ENCODE measurements at regions not wholly inside any gene's neighbourhood (a gene's known extent, or its start where the extent isn't known, plus 50 kb on each side); places are given as distances from the start of the nearest gene placed in this dataset.
A peak's percentile ranks its signal among the peaks of the same experiment; 100 is the strongest.

DNA sequence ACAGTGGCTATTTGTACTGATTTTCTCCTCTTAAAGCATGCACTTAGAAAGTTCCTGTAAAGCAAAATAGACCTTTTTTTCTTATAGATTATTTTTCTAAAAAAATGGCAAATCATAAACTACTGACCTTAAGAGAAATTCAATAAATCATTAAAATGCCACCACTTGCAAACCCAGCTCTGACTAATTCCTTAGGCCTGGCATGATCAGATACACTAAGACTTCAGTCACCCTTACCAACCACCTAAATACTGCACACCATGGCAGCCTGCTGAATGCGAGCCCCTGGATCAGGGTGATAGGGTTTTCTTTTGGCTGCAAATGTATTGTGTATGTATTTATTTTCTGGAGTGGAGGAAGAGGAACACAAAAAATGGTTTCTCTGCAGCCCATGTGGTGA lies 370.6 kb upstream of the TBL1XR1 start:
- no peak for DNase-seq (ENCODE audit: low read depth, low spot score)
- no peak overlapping the region for H3K4me3 ChIP-seq (ENCODE audit: low read depth, low read length)
- TF ChIP-seq CTCF (IDR thresholded peaks at IDR 0.05; ENCODE audit: low read depth, low read length): no peak
- in situ Hi-C loops (cut with HindIII; ENCODE audit: low sequenced_read_pairs): no loop called here

- TF ChIP-seq CTCF (IDR thresholded peaks at IDR 0.05; ENCODE audit: low read depth, low read length): no peak
- in situ Hi-C loops (cut with HindIII; ENCODE audit: low sequenced_read_pairs): no loop called here
- DNase-seq (ENCODE audit: low read depth, low spot score): no peak
- no peak overlapping the region for H3K4me3 ChIP-seq (ENCODE audit: low read depth, low read length)
Measured at GRCh38 chr3:177569193-177569592, 371.9 kb upstream of the TBL1XR1 start.

DNA sequence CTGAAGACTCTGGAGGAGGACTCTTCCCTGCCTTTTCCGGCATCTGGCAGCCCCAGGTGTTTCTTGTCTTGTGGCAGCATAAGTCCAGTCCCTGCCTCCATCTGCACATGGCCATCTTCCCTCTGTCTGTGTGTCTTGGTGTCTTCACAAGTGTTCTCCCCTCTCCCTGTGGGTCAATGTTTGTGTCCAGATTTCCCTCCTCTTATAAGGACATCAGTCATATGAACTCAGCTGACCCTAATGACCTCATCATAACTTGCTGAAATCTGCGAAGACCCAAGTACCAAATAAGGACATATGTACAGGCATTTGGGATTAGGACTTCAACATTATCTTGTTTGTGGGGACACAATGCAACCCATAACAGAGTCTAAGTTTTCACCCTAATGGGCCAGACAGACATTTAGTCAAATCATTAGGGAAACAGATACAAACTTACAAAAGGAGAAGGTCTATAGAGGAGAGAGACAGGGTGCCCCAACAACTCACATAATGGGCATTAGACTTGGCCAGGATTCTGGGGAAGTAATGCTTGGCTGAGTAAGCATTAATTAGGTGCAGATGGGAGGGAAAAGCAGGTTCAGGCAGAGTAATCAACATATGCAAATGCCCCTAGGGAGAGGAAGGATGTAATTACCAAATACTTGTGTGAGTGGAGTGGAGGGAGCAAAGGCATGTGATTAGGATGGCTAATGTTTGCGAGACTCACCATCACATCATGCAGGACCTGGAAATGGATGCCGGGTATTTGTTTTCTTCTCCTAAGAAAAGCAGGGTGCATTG lies 372.8 kb upstream of the TBL1XR1 start:
- in situ Hi-C loops (cut with HindIII; ENCODE audit: low sequenced_read_pairs): no loop called here

GRCh38 chr3:177571271-177571943 lies 374.1 kb upstream of the TBL1XR1 start:
- no peak for TF ChIP-seq CTCF (IDR thresholded peaks at IDR 0.05; ENCODE audit: low read depth, low read length)
- H3K4me3 ChIP-seq (ENCODE audit: low read depth, low read length): no peak overlapping the region
- no peak for DNase-seq (ENCODE audit: low read depth, low spot score)
- in situ Hi-C loops (cut with HindIII; ENCODE audit: low sequenced_read_pairs): no loop called here

More for the DNA sequence above, 372.8 kb upstream of the TBL1XR1 start:
- H3K4me3 ChIP-seq (ENCODE audit: low read depth, low read length): no peak overlapping the region
- DNase-seq (ENCODE audit: low read depth, low spot score): no peak
- TF ChIP-seq CTCF (IDR thresholded peaks at IDR 0.05; ENCODE audit: low read depth, low read length): no peak

DNA sequence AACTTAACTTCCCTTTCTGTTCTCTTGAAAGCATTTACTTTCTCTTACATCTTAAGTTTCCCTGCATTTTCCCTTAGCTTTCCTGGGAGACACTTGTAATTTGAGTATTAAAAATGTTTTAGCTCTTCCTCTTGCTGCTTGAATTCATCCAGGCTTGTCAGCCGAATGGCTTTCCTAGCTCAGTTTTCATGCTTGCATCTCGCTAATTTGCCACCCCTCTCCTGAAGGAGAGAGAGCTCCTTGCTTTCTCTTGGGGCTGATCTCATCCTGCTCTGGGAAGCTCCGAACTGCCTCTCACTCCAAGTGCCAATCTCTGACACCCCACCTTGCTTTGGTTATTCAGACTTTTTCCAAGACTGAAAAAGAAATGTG lies 374.6 kb upstream of the TBL1XR1 start:
- in situ Hi-C loops (cut with HindIII; ENCODE audit: low sequenced_read_pairs): no loop called here
- DNase-seq (ENCODE audit: low read depth, low spot score): no peak
- H3K4me3 ChIP-seq (ENCODE audit: low read depth, low read length): no peak overlapping the region
- TF ChIP-seq CTCF (IDR thresholded peaks at IDR 0.05; ENCODE audit: low read depth, low read length): no peak

DNA sequence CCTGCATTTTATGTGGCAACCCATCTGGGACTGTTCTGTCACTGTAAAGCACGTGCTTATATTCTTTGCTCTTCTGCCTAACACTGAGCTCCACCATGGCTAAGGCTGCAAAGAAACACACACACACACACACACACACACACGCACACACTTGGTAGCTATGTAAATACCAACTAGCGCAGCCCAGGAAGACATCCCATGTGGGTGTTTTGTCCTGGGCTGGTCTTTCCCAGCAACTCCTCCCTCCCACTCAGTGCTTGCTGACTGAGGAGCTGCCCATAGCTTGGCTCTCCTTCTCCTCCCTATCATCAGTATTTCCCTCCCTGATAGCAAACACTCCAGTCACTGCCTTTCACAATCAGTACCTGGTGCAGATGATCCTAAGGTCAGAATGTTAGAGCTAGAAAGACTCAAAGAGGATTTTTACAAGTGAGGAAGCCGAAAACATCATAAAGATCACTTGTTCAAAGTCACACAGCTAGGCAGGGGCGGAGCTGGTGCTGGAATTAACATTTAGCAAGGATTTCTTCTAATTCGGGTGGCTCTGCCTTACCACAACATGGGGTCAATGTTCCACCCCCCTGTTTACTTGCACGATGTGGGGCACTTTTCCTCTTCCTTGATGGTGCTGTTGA lies 377.1 kb upstream of the TBL1XR1 start:
- in situ Hi-C loops (cut with HindIII; ENCODE audit: low sequenced_read_pairs): no loop called here
- no peak overlapping the region for H3K4me3 ChIP-seq (ENCODE audit: low read depth, low read length)
- no peak for TF ChIP-seq CTCF (IDR thresholded peaks at IDR 0.05; ENCODE audit: low read depth, low read length)
- peak; percentile 83 for DNase-seq (ENCODE audit: low read depth, low spot score)

Data from astrocyte of the spinal cord (primary cell).